ENCODE measurements at regions not wholly inside any gene's neighbourhood (a gene's known extent, or its start where the extent isn't known, plus 50 kb on each side); places are given as distances from the start of the nearest gene placed in this dataset.

GRCh38 chr18:73962256-73962655 lies 185.4 kb downstream of the FBXO15 start:
- no peak for DNase-seq (ENCODE audit: low read depth in 2 of 2)

- no peak for DNase-seq (ENCODE audit: low read depth in 2 of 2)
These were observed 185.8 kb downstream of the FBXO15 start for GRCh38 chr18:73961804-73962203.

DNA sequence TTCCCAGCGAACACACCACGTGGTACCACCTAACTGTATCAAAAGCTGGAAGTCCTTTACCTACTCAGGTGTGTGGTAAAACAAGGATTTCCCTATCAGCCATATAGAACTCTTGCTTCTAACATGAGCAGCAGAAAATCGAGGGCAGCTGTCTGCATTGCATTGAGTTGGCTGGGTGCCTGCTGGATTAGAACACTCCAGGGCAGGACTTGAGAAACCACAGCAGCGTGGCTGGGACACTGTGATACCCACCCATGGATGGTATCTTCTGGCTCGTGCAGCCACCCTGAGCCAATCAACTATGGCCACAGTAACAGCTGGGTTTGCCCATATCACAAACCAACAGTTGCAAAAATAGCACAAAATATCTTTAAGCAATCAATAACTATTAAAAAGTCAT lies 188.3 kb downstream of the FBXO15 start:
- DNase-seq (ENCODE audit: low read depth in 2 of 2), result no peak

- DNase-seq (ENCODE audit: low read depth in 2 of 2), result no peak
These were observed 193.4 kb downstream of the FBXO15 start for GRCh38 chr18:73954268-73954667.

DNA sequence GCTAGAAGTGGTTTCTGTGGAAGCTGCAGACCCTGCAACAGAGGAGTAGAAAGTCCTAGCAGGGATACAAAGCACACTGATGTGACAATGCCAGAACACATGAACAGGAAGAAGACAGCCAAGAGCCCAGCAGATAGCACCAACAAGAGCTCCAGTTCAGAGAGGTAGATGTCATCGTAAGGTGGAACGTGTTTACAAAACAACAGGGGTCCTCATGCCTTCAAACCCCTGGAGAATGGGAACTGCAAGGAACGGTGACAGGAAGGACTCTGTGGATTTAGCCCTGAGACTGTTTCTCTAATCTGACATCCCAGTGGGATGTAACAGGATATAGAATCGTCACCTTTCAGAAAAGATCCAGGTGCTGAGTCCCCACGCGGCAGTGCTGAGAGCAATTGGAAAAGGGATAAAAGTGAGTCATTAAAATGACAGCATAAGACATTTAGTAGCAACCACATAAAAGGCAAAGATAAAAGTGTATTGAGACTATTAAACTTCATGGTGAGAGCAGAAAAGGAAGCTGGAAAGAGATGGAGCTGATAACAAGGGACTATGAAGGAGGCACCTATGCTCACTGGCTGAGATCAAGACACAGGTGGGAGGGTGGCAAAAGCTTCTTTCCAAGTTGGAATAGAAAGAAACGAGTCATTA lies 195.2 kb downstream of the FBXO15 start:
- no peak for DNase-seq (ENCODE audit: low read depth in 2 of 2)

- DNase-seq (ENCODE audit: low read depth in 2 of 2), result no peak
These were observed 197.4 kb downstream of the FBXO15 start for GRCh38 chr18:73950116-73950700.

GRCh38 chr18:73948497-73948896 lies 199.1 kb downstream of the FBXO15 start:
- DNase-seq (ENCODE audit: low read depth in 2 of 2), result no peak

DNA sequence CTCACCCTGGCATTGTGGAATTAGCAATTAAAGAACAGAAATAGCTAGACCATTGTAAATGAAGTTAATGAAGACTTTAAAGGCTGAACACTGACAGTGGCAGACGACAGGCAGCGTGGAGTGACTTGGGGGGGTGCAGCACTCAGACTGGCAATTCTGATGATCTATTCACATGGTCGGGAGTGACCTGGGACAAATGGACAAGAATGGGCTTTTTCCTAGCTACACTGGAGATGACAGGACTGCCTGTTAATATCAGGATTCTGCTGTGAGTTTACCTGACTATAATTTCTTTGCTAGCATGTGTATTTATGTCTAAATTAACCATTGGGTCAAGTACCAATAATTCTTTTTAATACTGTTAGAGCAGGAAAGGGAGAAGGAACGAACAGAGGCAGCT lies 199.6 kb downstream of the FBXO15 start:
- no peak for DNase-seq (ENCODE audit: low read depth in 2 of 2)

DNA sequence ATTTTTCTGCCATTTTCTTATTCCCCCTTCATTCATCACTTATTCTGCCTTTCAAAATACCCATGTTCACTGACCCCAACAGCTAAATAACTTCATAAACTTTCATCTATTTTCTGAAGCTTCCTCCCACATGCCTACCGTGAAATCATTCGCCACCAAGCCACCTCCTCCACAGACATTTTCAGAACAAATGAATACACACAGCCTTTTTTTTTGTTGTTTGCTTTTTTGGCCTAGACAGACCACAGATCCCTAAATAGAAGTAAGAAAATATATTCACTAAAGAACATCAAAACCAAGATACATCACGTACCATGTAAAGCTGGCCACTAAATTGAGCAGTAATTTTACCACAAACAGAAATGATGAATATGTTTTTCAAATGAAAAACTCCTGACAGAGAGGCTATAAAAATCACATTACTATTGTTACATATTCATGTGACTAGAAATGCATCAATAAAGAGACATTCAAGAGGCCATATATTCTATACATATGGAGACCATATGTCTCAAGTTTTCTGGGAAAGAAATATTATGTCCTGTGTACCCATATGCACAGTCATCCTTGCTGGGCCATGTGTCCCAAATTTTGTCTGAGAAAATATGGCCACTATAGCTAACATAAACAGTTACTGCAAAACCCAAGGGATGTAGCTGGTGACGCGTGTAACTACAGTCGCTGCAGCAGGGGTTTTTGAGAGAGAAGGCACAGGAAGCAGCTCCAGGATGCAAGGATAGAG lies 200.3 kb downstream of the FBXO15 start:
- DNase-seq (ENCODE audit: low read depth in 2 of 2), result no peak

GRCh38 chr18:73945130-73945792 lies 202.4 kb downstream of the FBXO15 start:
- no peak for DNase-seq (ENCODE audit: low read depth in 2 of 2)

DNA sequence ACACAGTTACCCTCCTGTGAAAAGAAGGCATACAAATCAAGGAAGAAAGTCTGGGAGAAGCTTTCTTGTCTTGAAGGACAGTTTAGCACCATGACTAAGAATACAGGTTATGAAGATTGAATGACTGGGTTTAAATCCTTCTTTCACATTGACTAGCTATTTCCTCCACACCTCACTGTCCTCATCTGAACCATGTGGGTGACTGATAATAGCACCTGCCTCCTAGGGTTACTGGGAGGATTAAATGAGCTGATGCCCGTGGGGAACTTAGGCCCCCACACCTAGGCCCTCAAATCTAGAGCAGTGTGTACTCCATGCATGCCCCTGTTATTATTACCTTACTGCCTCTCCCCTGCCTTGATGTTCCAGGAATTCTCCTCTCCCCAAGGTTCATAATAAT lies 202.9 kb downstream of the FBXO15 start:
- no peak for DNase-seq (ENCODE audit: low read depth in 2 of 2)

DNA sequence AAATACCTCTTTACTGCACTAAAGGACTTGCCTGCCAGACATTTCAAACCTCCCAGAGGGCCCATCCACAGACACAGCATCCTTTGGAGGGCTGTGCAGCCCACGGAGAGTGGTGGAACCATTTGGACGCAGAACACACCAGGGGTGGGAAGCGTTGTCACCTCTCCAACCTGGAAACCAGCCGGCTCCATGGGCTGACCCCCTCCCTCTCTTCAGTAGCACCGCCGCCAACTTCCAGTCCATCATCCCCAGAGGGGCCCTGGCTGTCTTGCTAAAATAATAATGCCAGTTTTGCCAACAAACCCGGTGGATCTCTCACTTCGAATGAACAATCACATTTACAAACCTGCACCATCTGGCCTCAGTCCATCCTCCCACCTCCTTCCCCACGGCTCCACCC lies 203.9 kb downstream of the FBXO15 start:
- no peak for DNase-seq (ENCODE audit: low read depth in 2 of 2)

GRCh38 chr18:73942956-73943355 lies 204.7 kb downstream of the FBXO15 start:
- no peak for DNase-seq (ENCODE audit: low read depth in 2 of 2)

- no peak for DNase-seq (ENCODE audit: low read depth in 2 of 2)
These were observed 205.5 kb downstream of the FBXO15 start for GRCh38 chr18:73942081-73942625.

DNA sequence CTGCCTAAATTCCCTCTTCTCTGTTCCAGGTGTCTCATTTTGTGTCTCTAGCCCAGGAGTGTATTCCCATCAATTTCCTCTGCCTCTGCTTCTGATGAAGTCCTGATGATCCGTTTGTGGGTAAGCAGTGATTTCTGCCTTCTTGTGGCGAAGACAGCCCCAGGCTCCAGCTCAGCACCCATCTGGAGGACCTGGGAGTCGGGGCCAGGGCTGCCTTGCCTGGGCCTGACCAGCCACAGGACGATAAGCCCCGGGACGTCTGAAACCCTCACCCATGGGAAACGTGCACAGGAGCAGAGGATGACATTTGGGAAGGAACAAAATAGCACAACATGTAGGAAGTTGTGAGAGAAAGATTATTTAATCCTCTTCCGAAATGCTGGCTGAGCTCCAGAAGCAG lies 206.9 kb downstream of the FBXO15 start:
- no peak for DNase-seq (ENCODE audit: low read depth in 2 of 2)

DNA sequence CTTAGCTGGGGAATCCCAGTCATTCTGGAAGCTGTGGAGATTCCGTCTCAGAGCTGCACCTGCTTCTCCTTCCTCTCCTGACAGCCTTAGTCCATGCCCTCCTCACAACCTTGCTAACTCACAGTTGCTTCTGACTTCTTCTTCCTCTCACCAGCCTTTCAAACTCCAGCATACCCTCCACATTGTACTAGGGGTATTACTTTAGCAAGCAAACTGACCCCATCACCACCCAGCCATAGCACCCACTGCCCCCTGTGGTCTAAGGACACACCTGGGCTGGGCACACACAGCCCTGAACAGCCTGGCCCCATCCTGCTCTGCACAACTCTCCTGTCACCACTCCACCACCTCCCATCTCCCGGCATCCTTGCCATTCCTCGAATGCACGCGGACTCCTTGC lies 208.2 kb downstream of the FBXO15 start:
- DNase-seq (ENCODE audit: low read depth in 2 of 2), result no peak

DNA sequence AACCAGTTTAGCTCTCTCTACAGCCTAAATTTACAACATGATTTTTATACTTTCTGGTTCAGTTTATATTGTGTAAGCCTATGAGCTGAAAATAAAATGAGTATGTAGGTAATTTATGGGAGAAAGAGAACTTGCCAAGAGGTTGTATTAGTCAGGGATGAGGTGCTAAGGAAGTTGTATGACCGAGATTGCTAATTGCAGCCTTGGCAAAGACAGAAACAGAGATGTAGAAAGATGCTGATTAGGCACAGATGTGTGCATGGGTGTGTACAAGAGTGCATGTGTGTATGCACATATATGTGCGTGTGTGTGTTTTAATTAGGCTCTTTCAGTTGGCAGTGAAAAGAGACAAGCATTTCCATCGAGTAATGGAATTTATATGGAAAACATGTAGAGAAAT lies 213.9 kb downstream of the FBXO15 start:
- DNase-seq (ENCODE audit: low read depth in 2 of 2), result no peak

DNA sequence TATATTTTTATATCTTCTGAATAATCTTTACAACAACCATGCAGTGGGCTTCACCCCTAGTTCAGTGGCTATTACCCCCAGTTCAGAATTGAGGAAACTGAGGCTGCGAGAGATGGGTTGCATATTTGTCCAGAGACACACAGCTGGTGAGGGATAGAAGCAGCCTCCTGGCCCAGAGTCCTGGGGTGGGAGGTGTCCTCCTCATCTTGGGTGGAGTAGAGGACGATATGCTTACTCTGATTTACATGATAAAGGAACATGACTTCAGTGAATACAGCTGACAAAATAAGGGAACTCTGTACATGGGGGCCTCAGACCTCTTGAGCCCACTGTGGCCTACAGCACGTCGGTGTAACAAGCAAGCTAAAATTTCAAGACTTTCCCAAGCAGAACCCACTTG lies 214.7 kb downstream of the FBXO15 start:
- no peak for DNase-seq (ENCODE audit: low read depth in 2 of 2)

- DNase-seq (ENCODE audit: low read depth in 2 of 2), result no peak
These were observed 220.1 kb downstream of the FBXO15 start for GRCh38 chr18:73927496-73927895.

GRCh38 chr18:73924836-73925235 lies 222.8 kb downstream of the FBXO15 start:
- DNase-seq (ENCODE audit: low read depth in 2 of 2), result no peak

GRCh38 chr18:73924307-73924706 lies 223.3 kb downstream of the FBXO15 start:
- DNase-seq (ENCODE audit: low read depth in 2 of 2), result no peak

DNA sequence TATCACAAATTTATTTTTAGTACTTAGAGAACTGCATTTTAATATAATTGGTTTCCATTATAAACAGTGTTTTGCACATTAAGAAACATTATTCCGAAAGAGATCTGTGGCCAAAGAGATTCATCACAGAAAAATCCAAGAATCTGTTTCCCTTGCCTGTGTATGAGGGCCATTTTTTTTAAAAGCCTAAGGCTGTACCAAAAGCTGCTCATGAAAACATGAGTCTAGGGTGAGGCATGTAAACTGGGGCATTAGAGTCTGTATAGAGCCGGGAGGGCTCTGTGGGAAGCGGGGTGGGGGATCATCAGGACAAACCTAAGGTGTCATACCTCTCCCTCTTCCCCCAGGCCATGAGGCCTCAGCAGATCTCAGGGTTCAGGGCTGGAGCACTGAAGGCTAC lies 223.8 kb downstream of the FBXO15 start:
- DNase-seq (ENCODE audit: low read depth in 2 of 2), result no peak
